H9 (cell line): ENCODE measurements at regions not wholly inside any gene's neighbourhood (a gene's known extent, or its start where the extent isn't known, plus 50 kb on each side); places are given as distances from the start of the nearest gene placed in this dataset.

ENCODE experiments used
- DNase-seq: peaks from one replicate; pipeline ENCODE4 v3.0.0-alpha.2; 2017
- H2AFZ ChIP-seq: one replicate; pipeline ENCODE4 v1.6.1; 2013; ENCODE audit warnings: mild to moderate bottlenecking, low read length, control low read depth, moderate library complexity
- H2AK5ac ChIP-seq: 2 replicates; pipeline ENCODE4 v1.6.1; 2013; ENCODE audit warnings: low read length, control low read depth, mixed read lengths; ENCODE audit not compliant: insufficient read length
- H2BK120ac ChIP-seq: one replicate; pipeline ENCODE4 v1.6.1; 2013; ENCODE audit warnings: low read depth, mild to moderate bottlenecking, low read length, control low read depth, inconsistent platforms; ENCODE audit not compliant: poor library complexity, severe bottlenecking
- H2BK12ac ChIP-seq: 2 replicates; pipeline ENCODE4 v1.6.1; 2013; ENCODE audit warnings: low read length, control low read depth, mixed read lengths, low read depth; ENCODE audit not compliant: insufficient read length
- H2BK15ac ChIP-seq: 2 replicates; pipeline ENCODE4 v1.6.1; 2013; ENCODE audit warnings: low read depth, low read length, control low read depth
- H2BK20ac ChIP-seq: one replicate; pipeline ENCODE4 v1.6.1; 2013; ENCODE audit warnings: low read depth, mild to moderate bottlenecking, low read length, control low read depth, inconsistent platforms; ENCODE audit not compliant: poor library complexity, severe bottlenecking
- H2BK5ac ChIP-seq: 2 replicates; pipeline ENCODE4 v1.6.1; 2013; ENCODE audit warnings: low read length, control low read depth, mixed read lengths; ENCODE audit not compliant: insufficient read length
- H3K14ac ChIP-seq: 2 replicates; pipeline ENCODE4 v1.6.1; 2013; ENCODE audit warnings: low read length, control low read depth; ENCODE audit not compliant: insufficient read depth
- H3K18ac ChIP-seq: 2 replicates; pipeline ENCODE4 v1.6.1; 2013; ENCODE audit warnings: low read depth, mild to moderate bottlenecking, mixed read lengths, low read length, control low read depth; ENCODE audit not compliant: insufficient read length
- H3K23ac ChIP-seq: 2 replicates; pipeline ENCODE4 v1.6.1; 2013; ENCODE audit warnings: low read length, control low read depth, mixed read lengths, low read depth; ENCODE audit not compliant: insufficient read length
- H3K23me2 ChIP-seq: 2 replicates; pipeline ENCODE4 v1.6.1; 2013; ENCODE audit warnings: low read depth, mild to moderate bottlenecking, mixed read lengths, low read length, control low read depth; ENCODE audit not compliant: insufficient read length, poor library complexity, severe bottlenecking
- H3K27ac ChIP-seq: 2 replicates; pipeline ENCODE4 v1.5.1; 2013; ENCODE audit warnings: low read length, control low read depth, mixed read lengths, low read depth; ENCODE audit not compliant: insufficient read length
- H3K27me3 ChIP-seq: 2 replicates; pipeline ENCODE4 v1.6.1; 2013; ENCODE audit warnings: low read length, control low read depth, inconsistent platforms; ENCODE audit not compliant: insufficient read depth
- H3K4ac ChIP-seq: 2 replicates; pipeline ENCODE4 v1.6.1; 2013; ENCODE audit warnings: low read depth, mild to moderate bottlenecking, control low read depth, inconsistent platforms, low read length, moderate library complexity
- H3K4me1 ChIP-seq: 2 replicates; pipeline ENCODE4 v1.6.1; 2013; ENCODE audit warnings: low read length, control low read depth, inconsistent platforms; ENCODE audit not compliant: insufficient read depth
- H3K4me2 ChIP-seq: 2 replicates; pipeline ENCODE4 v1.6.1; 2013; ENCODE audit warnings: low read length, control low read depth, mixed read lengths; ENCODE audit not compliant: insufficient read length, insufficient read depth
- H3K56ac ChIP-seq: 2 replicates; pipeline ENCODE4 v1.6.1; 2013; ENCODE audit warnings: low read depth, mild to moderate bottlenecking, mixed read lengths, low read length, control low read depth; ENCODE audit not compliant: insufficient read length
- H3K79me1 ChIP-seq: 2 replicates; pipeline ENCODE4 v1.6.1; 2013; ENCODE audit warnings: low read depth, mild to moderate bottlenecking, moderate library complexity, low read length, control low read depth, inconsistent platforms; ENCODE audit not compliant: insufficient read depth, poor library complexity, severe bottlenecking
- H3K79me2 ChIP-seq: 2 replicates; pipeline ENCODE4 v1.6.1; 2013; ENCODE audit warnings: low read length, control low read depth, inconsistent platforms; ENCODE audit not compliant: insufficient read depth
- H3K9ac ChIP-seq: 2 replicates; pipeline ENCODE4 v1.6.1; 2013; ENCODE audit warnings: low read length, control low read depth, mixed read lengths; ENCODE audit not compliant: insufficient read length; ENCODE audit errors: extremely low read depth
- H3K9me3 ChIP-seq: one replicate; pipeline ENCODE4 v1.6.1; 2013; ENCODE audit warnings: low read depth, low read length, inconsistent platforms; ENCODE audit not compliant: control insufficient read depth
- H3T11ph ChIP-seq: one replicate; pipeline ENCODE4 v1.6.1; 2013; ENCODE audit warnings: mild to moderate bottlenecking, low read length, control low read depth, inconsistent platforms
- H4K20me1 ChIP-seq: one replicate; pipeline ENCODE4 v1.6.1; 2013; ENCODE audit not compliant: control insufficient read depth, insufficient read length, insufficient read depth
- H4K5ac ChIP-seq: 2 replicates; pipeline ENCODE4 v1.6.1; 2013; ENCODE audit warnings: low read depth, mild to moderate bottlenecking, mixed read lengths, low read length, control low read depth; ENCODE audit not compliant: insufficient read length
- H4K8ac ChIP-seq: replicated peaks from 2 replicates; pipeline ENCODE4 v1.6.1; 2013; ENCODE audit warnings: low read length, control low read depth, mixed read lengths, low read depth; ENCODE audit not compliant: insufficient read length
- H4K91ac ChIP-seq: 2 replicates; pipeline ENCODE4 v1.6.1; 2013; ENCODE audit warnings: low read depth, mild to moderate bottlenecking, moderate library complexity, mixed read lengths, low read length, control low read depth; ENCODE audit not compliant: insufficient read length
- H3K27ac Mint-ChIP-seq, 3 experiments: 2 replicates in 2 of 3; 3 replicates in 1 of 3; pipeline ENCODE4 v1.8.0; 2020 to 2021; ENCODE audit warnings: mixed read lengths in 3 of 3, mild to moderate bottlenecking in 1 of 3, moderate library complexity in 1 of 3
- H3K27me3 Mint-ChIP-seq: 2 replicates; pipeline ENCODE4 v1.8.0; 2021; ENCODE audit warnings: low read depth, mild to moderate bottlenecking, moderate library complexity, mixed read lengths
- H3K36me3 Mint-ChIP-seq, 3 experiments: 2 replicates in 2 of 3; 3 replicates in 1 of 3; pipeline ENCODE4 v1.8.0; 2020 to 2021; ENCODE audit warnings: low read depth in 3 of 3, mixed read lengths in 3 of 3; ENCODE audit not compliant: insufficient read depth in 1 of 3
- H3K4me1 Mint-ChIP-seq, 2 experiments: 2 replicates each; pipeline ENCODE4 v1.8.0; 2020; ENCODE audit warnings: mixed read lengths in 2 of 2
- H3K4me3 Mint-ChIP-seq, 2 experiments: 2 replicates in 1 of 2; 3 replicates in 1 of 2; pipeline ENCODE4 v1.8.0; 2020 to 2021; ENCODE audit warnings: mild to moderate bottlenecking in 2 of 2, mixed read lengths in 2 of 2, moderate library complexity in 1 of 2
- H3K9me3 Mint-ChIP-seq, 2 experiments: 2 replicates in 1 of 2; 3 replicates in 1 of 2; pipeline ENCODE4 v1.8.0; 2020; ENCODE audit warnings: mild to moderate bottlenecking in 2 of 2, mixed read lengths in 2 of 2, moderate library complexity in 1 of 2
- WGBS: extraction: QIAGEN DNeasy Blood & Tissue Kit; methylation state at CpG from one replicate; pipeline ENCODE4 v1.1.7; 2013; ENCODE audit warnings: missing lambda C conversion rate, low lambda C conversion rate, mixed read lengths; ENCODE audit not compliant: insufficient read length; ENCODE audit errors: extremely low coverage; 5-methylcytosine and 5-hydroxymethylcytosine counted together
- TF ChIP-seq, protein P1 (sequence below): fragments of 200-600 bp; sonication (generic); conservative IDR thresholded peaks from 3 replicates; pipeline ENCODE4 v1.8.0; 2021; ENCODE audit warnings: antibody characterized with exemption, mild to moderate bottlenecking

DNA sequence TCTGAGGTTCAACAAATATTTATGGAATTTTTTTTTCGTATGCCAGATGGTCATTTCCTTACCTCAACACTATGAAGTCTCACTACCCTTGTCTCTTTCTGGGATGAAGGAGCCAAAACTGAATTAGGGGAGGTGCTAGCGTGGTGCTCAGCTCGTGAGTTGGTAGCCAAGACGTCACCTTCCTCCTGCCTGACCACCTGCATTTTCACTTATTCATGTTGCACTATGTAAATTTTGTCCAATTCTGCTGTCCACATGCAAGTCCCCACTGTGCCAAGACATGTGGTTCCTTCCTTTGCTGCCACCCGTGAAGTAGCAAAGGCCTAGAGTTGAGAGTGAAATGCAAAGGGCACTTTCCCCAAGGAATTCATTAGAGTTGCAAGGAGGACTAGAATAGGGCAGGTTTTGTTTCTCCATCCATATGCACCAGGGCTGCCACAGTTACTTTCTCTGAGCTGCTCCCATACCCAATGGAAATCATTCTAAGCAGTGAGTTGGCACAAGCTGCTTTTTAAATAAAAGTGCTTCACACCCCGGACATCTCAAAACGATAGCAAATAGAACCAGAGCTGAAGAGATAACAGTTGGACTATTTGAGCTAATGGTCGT is 591.3 kb upstream of the NOX3 start:
- Histone ChIP-seq H3K9me3 (no peaks in the 10 kb centered on the region), H3K79me1 (no peaks in the 10 kb centered on the region), H3K9ac (no peak overlapping the region), H3K79me2 (no peaks in the 10 kb centered on the region), H3K23ac (no peak overlapping the region), H4K91ac (no peak overlapping the region), H4K20me1 (no peaks in the 10 kb centered on the region), H3K27ac (no peak overlapping the region), H3T11ph (no peak overlapping the region), H2BK20ac (no peak overlapping the region), H2BK12ac (no peak overlapping the region), H3K27me3 (no peaks in the 10 kb centered on the region), H3K4me1 (no peaks in the 10 kb centered on the region; the same call in 1 of the 2 replicates), H2BK5ac (no peak overlapping the region), H2BK15ac (no peak overlapping the region), H2AFZ (no peak overlapping the region), H3K56ac (no peak overlapping the region), H2BK120ac (no peak overlapping the region), H3K4ac (no peak overlapping the region), H3K4me2 (no peak overlapping the region), H3K14ac (no peak overlapping the region), H4K5ac (no peak overlapping the region), H4K8ac (no peak overlapping the region), H2AK5ac (no peak overlapping the region), H3K18ac (no peak overlapping the region), H3K23me2 (no peaks in the 10 kb centered on the region)
- Mint-ChIP-seq H3K27ac (no peak overlapping the region), H3K36me3 (peaks cover 0 to 5% (median 2%) of the 10 kb centered on the region in 3 experiments; a peak in 3 of 7 replicates), H3K4me1 (peaks cover 10 to 11% of the 10 kb centered on the region in 2 experiments), H3K4me3 (no peak overlapping the region), H3K9me3 (peaks cover 0 to 2% of the 10 kb centered on the region in 2 experiments; a peak in 2 of 5 replicates), H3K27me3 (no peaks in the 10 kb centered on the region)
- no CpG with 5 or more reads among the region's 8 CpGs for WGBS
- TF ChIP-seq, protein P1, sequence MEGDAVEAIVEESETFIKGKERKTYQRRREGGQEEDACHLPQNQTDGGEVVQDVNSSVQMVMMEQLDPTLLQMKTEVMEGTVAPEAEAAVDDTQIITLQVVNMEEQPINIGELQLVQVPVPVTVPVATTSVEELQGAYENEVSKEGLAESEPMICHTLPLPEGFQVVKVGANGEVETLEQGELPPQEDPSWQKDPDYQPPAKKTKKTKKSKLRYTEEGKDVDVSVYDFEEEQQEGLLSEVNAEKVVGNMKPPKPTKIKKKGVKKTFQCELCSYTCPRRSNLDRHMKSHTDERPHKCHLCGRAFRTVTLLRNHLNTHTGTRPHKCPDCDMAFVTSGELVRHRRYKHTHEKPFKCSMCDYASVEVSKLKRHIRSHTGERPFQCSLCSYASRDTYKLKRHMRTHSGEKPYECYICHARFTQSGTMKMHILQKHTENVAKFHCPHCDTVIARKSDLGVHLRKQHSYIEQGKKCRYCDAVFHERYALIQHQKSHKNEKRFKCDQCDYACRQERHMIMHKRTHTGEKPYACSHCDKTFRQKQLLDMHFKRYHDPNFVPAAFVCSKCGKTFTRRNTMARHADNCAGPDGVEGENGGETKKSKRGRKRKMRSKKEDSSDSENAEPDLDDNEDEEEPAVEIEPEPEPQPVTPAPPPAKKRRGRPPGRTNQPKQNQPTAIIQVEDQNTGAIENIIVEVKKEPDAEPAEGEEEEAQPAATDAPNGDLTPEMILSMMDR = no peak
- no peak for DNase-seq
